PFSK-1 (cell line): ENCODE measurements at regions not wholly inside any gene's neighbourhood (a gene's known extent, or its start where the extent isn't known, plus 50 kb on each side); places are given as distances from the start of the nearest gene placed in this dataset.

Experiments used
- FOXP2 ChIP-seq: optimal IDR thresholded peaks from 2 replicates; pipeline ENCODE3; 2011; ENCODE audit warnings: borderline replicate concordance, control low read depth, inconsistent platforms; ENCODE audit not compliant: insufficient read depth; ENCODE audit errors: extremely low read length, extremely low read depth
- POLR2AphosphoS5 ChIP-seq: IDR thresholded peaks from 2 replicates; pipeline ENCODE4 v1.6.1; 2012; ENCODE audit warnings: low read depth, mild to moderate bottlenecking, control low read depth, low read length, moderate library complexity
- REST ChIP-seq, 2 experiments: IDR thresholded peaks; 2 replicates each; pipeline versions ENCODE4 v1.6.1 to v1.8.0; 2011 to 2012; ENCODE audit warnings: low read depth in 2 of 2, low read length in 2 of 2, control low read depth in 1 of 2, inconsistent platforms in 1 of 2, mild to moderate bottlenecking in 1 of 2, moderate library complexity in 1 of 2; ENCODE audit not compliant: insufficient read depth in 1 of 2
- SIN3A ChIP-seq: IDR thresholded peaks from 2 replicates; pipeline ENCODE4 v1.6.1; 2012; ENCODE audit warnings: mild to moderate bottlenecking, low read length, moderate library complexity, borderline replicate concordance; ENCODE audit not compliant: insufficient read depth
- TAF1 ChIP-seq: IDR thresholded peaks from 2 replicates; pipeline ENCODE4 v1.6.1; 2012; ENCODE audit warnings: low read length, control low read depth, borderline replicate concordance; ENCODE audit not compliant: insufficient read depth

- TF ChIP-seq SIN3A (no peak), REST (IDR thresholded peaks at IDR 0.05; ENCODE audit: insufficient read depth in 1 of 2, low read depth in 2 of 2, low read length in 2 of 2) (no peak), FOXP2 (no peak), POLR2AphosphoS5 (no peak), TAF1 (no peak)
These were observed 62.7 kb upstream of the ARGLU1 start for GRCh38 chr13:106630650-106631049.

- TF ChIP-seq REST (IDR thresholded peaks at IDR 0.05; ENCODE audit: insufficient read depth in 1 of 2, low read depth in 2 of 2, low read length in 2 of 2) (no peak), FOXP2 (no peak), TAF1 (no peak)
These were observed 62.2 kb upstream of the ARGLU1 start for GRCh38 chr13:106630162-106630561.

DNA sequence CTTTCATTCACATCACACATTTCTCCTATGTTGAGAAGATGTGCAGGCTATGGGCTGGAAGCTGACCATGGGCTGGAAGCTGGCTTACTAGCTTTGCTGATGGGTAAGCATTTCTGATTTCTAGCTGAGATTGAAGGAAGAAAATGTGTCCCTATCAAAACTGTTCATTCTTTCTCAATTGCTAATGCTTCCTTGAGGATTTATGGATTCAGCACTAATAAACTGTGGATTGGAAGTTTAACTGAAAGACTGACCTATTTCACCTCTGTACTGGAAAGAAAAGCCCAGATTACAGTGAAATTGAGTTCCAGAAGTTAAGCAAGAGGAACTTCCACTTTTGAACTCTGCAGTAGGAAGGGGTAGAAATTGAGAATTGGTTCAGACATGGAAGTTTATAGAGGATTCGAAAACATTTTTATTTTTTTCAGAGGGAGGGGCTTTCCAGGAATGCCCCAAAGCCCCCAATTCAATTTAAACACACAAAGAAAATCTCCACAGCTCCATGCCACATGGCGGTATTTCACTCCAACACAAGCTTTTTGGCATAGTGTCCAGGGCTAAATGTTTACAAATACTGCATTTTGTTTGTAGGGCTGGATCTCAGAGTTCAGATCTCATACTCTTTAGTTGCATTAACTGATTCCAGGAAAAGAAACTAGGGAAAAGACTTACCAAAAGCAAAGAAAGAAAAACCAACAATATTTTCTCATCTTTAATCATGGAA is 61.2 kb upstream of the ARGLU1 start:
- TF ChIP-seq REST (IDR thresholded peaks at IDR 0.05; ENCODE audit: insufficient read depth in 1 of 2, low read depth in 2 of 2, low read length in 2 of 2) (no peak), TAF1 (no peak), POLR2AphosphoS5 (no peak), FOXP2 (no peak), SIN3A (no peak)

DNA sequence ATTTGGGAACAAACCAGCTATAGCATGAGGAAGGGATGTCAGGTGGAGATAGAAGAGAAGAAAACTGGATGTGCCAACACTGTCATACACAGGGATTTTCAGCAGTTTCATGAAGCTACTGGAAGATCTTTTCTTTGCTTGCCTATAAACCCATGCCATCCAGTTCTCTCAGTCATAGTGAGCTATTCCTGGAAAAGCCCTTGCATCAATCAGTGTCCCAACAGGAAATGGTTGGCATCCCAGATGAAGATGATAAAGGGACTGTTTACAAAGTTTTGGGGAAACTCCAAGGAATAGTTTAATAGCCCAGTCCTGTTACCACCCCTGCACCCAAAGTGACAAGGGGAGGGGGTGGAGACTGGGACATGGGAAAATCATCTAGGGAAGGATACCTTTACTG is 58.5 kb upstream of the ARGLU1 start:
- TF ChIP-seq POLR2AphosphoS5 (no peak), SIN3A (no peak), TAF1 (no peak), REST (IDR thresholded peaks at IDR 0.05; ENCODE audit: insufficient read depth in 1 of 2, low read depth in 2 of 2, low read length in 2 of 2) (no peak), FOXP2 (no peak)
